ENCODE measurements at regions not wholly inside any gene's neighbourhood (a gene's known extent, or its start where the extent isn't known, plus 50 kb on each side); places are given as distances from the start of the nearest gene placed in this dataset.
A peak's percentile ranks its signal among the peaks of the same experiment; 100 is the strongest.

- no peaks in the 10 kb centered on the region for H3K36me3 ChIP-seq (ENCODE audit: low read depth)
- no peak for DNase-seq (ENCODE audit: low spot score)
- H3K27me3 ChIP-seq (ENCODE audit: insufficient read depth, poor library complexity, severe bottlenecking): no peaks in the 10 kb centered on the region
- no peak overlapping the region for H3K4me3 ChIP-seq (ENCODE audit: severe bottlenecking)
- no peak for TF ChIP-seq CTCF (IDR thresholded peaks at IDR 0.05; ENCODE audit: poor library complexity, severe bottlenecking)
- H3K27ac ChIP-seq (ENCODE audit: poor library complexity, severe bottlenecking): no peak overlapping the region
- ATAC-seq (ENCODE audit: low read depth): no peak
- no peaks in the 10 kb centered on the region for H3K9me3 ChIP-seq (ENCODE audit: severe bottlenecking)
- H3K4me1 ChIP-seq (ENCODE audit: insufficient read depth, poor library complexity, severe bottlenecking): no peaks in the 10 kb centered on the region
Measured at GRCh38 chr15:73821181-73821580, 52.2 kb upstream of the TBC1D21 start.

- no peaks in the 10 kb centered on the region for H3K36me3 ChIP-seq (ENCODE audit: low read depth)
- no peak for TF ChIP-seq CTCF (IDR thresholded peaks at IDR 0.05; ENCODE audit: poor library complexity, severe bottlenecking)
- H3K27ac ChIP-seq (ENCODE audit: poor library complexity, severe bottlenecking): no peak overlapping the region
- H3K4me3 ChIP-seq (ENCODE audit: severe bottlenecking): no peak overlapping the region
- H3K4me1 ChIP-seq (ENCODE audit: insufficient read depth, poor library complexity, severe bottlenecking): no peaks in the 10 kb centered on the region
- no peaks in the 10 kb centered on the region for H3K27me3 ChIP-seq (ENCODE audit: insufficient read depth, poor library complexity, severe bottlenecking)
- DNase-seq (ENCODE audit: low spot score): no peak
- ATAC-seq (ENCODE audit: low read depth): 0 out of 3 replicates have a peak, but pooled peaks have one; percentile 42
- no peaks in the 10 kb centered on the region for H3K9me3 ChIP-seq (ENCODE audit: severe bottlenecking)
Measured at GRCh38 chr15:73822998-73823397, 50.4 kb upstream of the TBC1D21 start.
